LHCN-M2 (cell line): ENCODE measurements at regions not wholly inside any gene's neighbourhood (a gene's known extent, or its start where the extent isn't known, plus 50 kb on each side); places are given as distances from the start of the nearest gene placed in this dataset.
"Not testable (repeated sequence)": the region's sequence is repeated elsewhere in the genome, so short reads cannot be mapped to it uniquely, and the experiment has no call there.

Source experiments
- DNase-seq: peaks from one replicate; pipeline ENCODE4 v3.0.0-alpha.2; 2012; ENCODE audit warnings: low read depth

DNA sequence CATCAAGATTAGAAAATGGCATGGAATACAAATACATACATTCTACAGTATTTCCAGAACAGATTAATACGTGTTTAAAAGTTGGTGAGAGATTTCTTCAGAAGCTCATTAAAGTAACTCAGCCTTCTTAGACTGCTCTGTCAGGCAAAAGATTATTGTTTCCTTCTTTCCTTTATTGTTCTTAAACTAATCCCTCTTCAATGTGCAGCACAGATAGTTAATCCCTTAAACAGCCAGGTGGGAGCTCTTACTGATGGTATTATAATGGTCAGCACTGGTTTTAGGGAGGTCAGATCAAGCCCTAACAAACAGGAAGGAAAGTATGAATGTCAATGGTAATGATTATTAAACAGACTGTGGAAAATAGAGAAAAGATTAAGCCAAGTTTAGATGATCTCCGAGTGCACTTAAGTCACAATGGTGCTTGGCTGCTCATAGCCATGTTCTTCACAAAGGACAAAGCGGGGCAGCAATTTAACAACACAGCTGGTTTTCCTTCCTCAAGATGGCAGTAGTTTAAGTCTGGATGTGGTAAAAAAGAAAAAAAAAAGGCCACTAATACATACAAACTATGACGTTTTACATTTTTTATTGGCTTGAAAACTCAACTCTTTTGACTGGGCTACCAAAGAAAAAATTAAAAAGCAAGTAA lies 992.6 kb downstream of the PCDH9 start:
- DNase-seq = no peak

DNA sequence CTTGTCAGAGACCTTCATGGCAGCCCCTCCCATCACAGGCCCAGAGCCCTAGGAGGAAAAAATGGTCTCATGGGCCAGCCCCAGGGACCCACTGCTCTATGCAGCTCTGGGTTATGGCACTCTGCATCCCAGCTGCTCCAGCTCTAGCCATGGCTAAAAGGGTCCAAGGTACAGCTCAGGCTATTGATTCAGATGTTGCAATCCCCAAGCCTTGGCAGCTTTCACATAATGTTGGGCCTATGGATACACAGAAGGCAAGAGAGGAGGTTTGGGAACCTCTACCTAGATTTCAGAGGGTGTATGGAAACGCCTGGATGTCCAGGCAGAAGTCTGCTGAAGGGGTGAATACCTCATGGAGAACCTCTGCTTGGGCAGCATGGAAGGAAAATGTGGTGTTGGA lies 996.0 kb downstream of the PCDH9 start:
- DNase-seq = no peak

DNA sequence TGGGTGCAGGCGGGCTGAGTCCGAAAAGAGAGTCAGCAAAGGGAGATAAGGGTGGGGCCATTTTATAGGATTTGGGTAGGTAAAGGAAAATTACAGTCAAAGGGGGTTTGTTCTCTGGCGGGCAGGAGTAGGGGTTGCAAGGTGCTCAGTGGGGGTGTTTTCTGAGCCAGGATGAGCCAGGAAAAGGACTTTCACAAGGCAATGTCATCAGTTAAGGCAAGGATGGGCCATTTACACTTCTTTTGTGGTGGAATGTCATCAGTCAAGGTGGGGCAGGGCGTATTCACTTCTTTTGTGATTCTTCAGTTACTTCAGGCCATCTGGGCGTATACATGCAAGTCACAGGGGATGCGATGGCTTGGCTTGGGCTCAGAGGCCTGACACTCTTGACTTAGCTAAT lies 998.2 kb downstream of the PCDH9 start:
- not testable (repeated sequence) for DNase-seq

DNA sequence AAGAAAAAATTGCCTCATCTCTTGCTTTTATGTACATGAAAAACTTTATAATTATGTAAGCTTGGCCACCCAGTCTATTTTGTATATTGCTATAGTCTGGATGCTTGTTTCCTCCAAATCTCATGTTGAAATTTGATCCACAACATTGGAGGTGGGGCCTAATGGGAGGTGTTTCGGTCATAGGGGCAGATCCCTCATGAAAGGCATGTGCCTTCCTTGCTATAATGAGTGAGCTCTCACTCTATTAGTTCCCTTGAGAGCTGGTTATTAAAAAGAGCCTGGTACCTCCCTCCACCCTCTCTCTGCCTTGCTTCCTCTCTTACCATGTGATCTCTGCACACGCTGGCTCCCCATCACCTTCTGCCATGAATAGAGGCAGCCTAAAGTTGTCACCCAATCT lies 1005.1 kb downstream of the PCDH9 start:
- DNase-seq = no peak

- no peak for DNase-seq
These were observed 1005.5 kb downstream of the PCDH9 start for GRCh38 chr13:66224663-66225062.

DNA sequence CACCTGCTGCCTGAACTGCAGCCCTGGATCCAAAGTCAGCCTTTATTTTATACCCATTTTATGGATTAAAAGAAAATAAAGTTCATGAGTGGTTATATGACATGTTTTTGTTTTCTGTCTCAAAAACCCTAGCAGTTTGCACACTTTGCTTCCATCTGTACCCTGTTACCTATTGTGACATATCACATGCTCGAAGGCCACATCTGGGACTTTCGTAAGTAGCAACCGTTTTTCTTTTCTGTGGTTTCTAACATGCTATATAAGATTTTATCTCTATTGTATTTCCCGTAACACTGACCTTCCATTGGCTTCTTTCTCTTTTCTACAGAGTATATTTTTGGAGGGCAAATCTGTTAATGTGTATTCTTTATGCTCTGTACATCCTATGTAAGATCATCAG lies 1007.2 kb downstream of the PCDH9 start:
- no peak for DNase-seq

- peak; percentile 25 for DNase-seq
These were observed 1008.0 kb downstream of the PCDH9 start for GRCh38 chr13:66222127-66222526.

DNA sequence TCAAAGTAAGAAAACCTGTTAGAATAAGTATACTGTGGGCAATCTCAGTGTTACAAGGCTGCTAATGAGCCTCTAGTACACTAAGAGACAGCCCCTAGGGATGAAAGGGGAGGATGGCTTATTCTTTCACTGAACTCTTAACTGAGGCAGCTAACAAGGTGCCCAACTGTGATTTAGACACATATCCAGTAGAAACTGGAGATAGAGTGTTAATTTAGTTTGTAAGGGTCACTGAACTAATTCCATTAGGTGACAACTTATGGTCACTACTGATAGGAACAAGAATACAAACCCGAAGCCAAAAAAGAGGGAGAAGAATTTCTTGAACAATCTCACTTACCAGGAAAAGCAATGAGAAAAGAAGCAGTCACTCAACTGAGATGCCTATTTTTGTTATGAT lies 1010.6 kb downstream of the PCDH9 start:
- DNase-seq = no peak

GRCh38 chr13:66218583-66218982 lies 1011.6 kb downstream of the PCDH9 start:
- DNase-seq = no peak

- DNase-seq = peak; percentile 23
These were observed 1013.4 kb downstream of the PCDH9 start for GRCh38 chr13:66216728-66217127.

- no peak for DNase-seq
These were observed 1015.7 kb downstream of the PCDH9 start for GRCh38 chr13:66214467-66214866.

DNA sequence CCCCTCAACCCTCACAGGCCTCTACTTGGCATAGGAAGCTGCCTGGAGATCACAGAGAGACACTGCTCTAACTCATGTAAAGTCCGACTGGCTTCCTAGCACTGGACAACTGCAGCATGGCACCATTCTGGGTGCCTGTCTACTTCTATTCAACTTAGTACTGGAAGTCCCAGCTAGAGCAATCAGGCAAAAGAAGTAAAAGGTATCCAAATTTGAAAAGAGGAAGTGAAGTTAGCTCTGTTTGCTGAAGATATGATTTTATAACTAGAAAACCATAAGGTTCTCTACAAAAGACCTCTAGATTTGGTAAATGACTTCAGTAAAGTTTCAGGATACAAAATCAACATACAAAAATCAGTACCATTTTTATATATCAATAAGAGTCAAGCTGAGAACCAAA lies 1017.6 kb downstream of the PCDH9 start:
- no peak for DNase-seq

DNA sequence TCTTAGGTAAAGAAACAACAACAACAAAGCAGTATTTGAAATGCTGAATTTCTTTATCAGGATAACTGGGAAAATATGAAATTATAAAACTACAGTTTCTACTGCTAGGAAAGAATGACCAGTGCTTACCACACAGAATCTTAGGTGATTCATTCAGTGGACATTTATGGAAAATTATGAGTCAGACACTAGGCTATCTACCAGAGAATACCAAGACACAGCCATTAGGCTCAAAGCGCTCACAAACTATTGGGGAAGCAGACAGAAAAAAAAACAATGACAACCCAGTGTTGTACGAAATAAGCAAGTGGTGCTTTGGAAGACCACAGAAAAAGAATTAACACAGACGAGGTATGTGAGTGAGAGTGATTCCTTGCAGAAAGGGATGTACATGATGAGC lies 1019.5 kb downstream of the PCDH9 start:
- peak; percentile 93 for DNase-seq

- no peak for DNase-seq
These were observed 1021.5 kb downstream of the PCDH9 start for GRCh38 chr13:66208589-66208988.

DNA sequence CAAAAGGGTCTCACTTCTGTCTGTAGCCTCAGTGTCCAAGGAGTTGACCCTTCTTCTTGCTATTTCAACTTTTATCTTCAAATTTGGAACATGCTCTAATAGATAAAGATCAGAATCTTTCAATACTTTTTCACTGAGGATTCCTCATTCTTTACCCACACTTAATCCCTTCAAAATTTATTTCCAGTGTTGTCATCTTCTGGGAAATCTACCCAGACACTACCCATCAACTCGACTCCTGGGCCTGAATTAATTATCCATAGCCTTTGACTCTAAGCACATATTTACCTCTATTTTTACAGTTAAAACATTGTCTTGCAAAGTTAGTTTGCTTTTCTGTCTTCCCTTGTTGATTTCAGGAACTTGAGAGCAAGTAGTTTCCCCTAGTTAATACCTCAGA lies 1022.5 kb downstream of the PCDH9 start:
- no peak for DNase-seq

DNA sequence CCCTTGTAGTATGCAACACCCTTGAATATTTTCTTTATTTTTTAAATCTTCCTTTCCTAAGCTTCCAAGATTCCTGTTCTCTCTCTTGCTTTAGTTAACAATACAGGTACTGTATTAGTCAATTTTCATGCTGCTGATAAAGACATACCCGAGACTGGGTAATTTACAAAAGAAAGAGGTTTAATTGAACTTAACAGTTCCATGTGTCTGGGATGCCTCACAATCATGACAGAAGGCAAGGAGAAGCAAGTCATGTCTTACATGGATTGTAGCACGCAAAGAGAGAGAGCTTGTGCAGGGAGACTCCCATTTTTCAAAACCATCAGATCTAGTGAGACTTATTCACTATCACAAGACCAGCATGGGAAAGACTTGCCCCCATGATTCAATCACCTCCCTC lies 1024.3 kb downstream of the PCDH9 start:
- DNase-seq = no peak

DNA sequence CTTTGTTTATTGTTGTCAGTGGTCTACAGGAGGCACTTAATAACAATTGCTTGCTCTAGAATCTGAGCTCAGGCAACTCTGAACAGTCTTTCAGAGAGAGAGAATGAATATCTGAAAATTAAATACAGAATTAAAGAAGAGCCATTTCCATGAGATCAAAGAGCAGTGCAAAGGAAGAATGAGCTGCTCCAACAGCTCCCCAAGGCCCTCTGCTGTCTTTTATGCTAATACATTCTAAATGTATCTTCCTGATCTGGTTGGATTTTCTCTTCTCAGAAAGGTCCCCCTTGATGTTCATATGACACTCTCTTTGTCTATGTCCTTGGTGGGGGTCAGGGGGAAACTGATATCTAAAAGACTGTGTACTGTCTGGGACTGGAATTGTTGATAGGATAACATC lies 1029.6 kb downstream of the PCDH9 start:
- peak; percentile 20 for DNase-seq

DNA sequence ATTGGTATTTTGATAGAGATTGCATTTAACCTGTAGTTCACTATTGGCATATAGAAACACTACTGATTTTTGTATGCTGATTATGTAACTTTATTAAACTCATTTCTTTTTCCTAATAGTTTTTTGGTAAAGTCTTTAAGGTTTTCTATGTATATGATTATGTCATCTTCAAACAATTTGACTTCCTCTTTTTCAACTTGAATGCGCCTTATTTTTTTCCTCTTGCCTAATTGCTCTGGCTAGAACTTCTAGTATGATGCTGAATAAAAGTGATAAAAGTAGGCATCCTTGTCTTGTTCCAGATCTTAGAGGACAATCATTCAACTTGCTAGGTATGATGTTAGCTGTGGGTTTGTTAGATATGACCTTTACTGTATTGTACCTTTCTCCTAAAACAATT lies 1034.9 kb downstream of the PCDH9 start:
- DNase-seq = no peak

DNA sequence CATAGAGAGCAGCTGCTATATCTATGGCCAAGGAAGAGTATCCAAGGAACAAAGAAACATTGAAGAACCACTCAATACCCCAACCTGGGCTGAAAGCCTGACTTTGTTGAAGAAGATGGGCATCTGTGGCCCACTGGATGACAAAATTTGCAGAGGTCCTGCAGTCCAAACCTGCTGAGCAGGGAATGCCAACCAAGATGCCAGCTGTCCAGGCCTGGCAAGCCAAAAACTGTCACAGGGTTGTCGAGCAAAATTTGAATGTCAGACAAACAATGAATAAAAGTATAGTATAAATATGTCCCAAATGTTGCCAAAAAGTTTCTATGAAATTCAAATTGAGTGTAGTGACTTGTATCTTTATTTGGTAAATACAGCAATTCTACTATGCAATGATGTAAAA lies 1040.2 kb downstream of the PCDH9 start:
- DNase-seq = no peak

- DNase-seq = no peak
These were observed 1049.3 kb downstream of the PCDH9 start for GRCh38 chr13:66180836-66181235.

DNA sequence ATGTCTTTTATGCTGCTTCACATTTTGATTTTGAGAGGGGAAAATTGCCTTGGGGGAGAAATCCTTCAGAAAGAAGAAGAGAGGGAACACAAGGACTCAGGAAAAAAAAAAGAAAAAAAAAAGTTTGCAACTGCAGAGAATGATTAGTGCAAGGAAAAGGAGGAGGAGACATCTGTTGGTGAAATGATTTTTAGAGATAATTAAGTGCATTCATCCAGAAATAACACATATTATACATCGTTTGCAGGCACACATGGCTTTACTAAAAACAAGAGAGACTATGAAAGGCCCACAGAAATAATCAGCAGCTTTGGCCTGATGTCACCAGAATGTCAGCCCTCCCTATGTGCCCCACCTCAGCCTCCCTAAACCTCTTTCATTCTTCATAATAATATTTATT lies 1058.2 kb downstream of the PCDH9 start:
- DNase-seq = no peak

DNA sequence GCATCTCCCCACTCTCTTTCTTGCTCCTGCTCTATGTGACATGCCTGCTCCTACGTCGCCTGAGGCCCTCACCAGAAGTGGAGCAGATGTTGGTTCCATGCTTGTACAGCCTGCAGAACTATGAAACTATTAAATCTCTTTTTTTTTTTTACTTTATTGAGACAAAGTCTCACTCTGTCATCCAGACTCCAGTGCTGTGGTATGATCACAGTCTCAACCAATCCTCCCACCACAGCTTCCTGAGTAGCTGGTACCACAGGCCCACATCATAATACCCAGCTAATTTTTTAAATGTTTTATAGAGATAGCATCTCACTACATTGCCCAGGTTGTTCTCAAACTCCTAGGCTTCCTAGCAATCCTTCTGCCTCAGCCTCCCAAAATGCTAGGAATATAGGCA lies 1067.7 kb downstream of the PCDH9 start:
- DNase-seq = no peak

- DNase-seq = no peak
These were observed 1070.6 kb downstream of the PCDH9 start for GRCh38 chr13:66159511-66159910.

- peak; percentile 23 for DNase-seq
These were observed 1075.2 kb downstream of the PCDH9 start for GRCh38 chr13:66154976-66155375.
